CD4-positive, CD25-positive, alpha-beta regulatory T cell (primary cell): ENCODE measurements at regions not wholly inside any gene's neighbourhood (a gene's known extent, or its start where the extent isn't known, plus 50 kb on each side); places are given as distances from the start of the nearest gene placed in this dataset.

ENCODE experiments used
- ATAC-seq, 2 donors: fragments of 150-1000 bp; cut with Tn5 transposase; one replicate each; pipeline ENCODE4 v1.10.0; 2021; ENCODE audit warnings: low read depth in 2 of 2, moderate number of reproducible peaks in 2 of 2, moderate library complexity in 1 of 2
- DNase-seq, 3 donors: peaks; one replicate each; pipeline versions ENCODE4 v3.0.0 to v3.0.0-alpha.2; 2012 to 2022; ENCODE audit warnings: mixed read lengths in 1 of 3
- H3K27ac ChIP-seq: one replicate; pipeline ENCODE4 v1.7.0; 2013; ENCODE audit warnings: mild to moderate bottlenecking, low read length; ENCODE audit not compliant: insufficient read depth, poor library complexity, severe bottlenecking
- H3K27me3 ChIP-seq: one replicate; pipeline ENCODE4 v1.7.0; 2013; ENCODE audit warnings: low read length; ENCODE audit not compliant: control insufficient read depth, insufficient read depth
- H3K36me3 ChIP-seq: one replicate; pipeline ENCODE4 v1.7.0; 2013; ENCODE audit warnings: mild to moderate bottlenecking, low read length, moderate library complexity; ENCODE audit not compliant: control insufficient read depth, insufficient read depth
- H3K4me1 ChIP-seq: 2 replicates; pipeline ENCODE4 v1.7.0; 2013; ENCODE audit warnings: mild to moderate bottlenecking, low read length; ENCODE audit not compliant: insufficient read depth, control insufficient read depth, poor library complexity, severe bottlenecking
- H3K4me3 ChIP-seq: one replicate; pipeline ENCODE4 v1.7.0; 2013; ENCODE audit warnings: low read depth, mild to moderate bottlenecking, low read length, moderate library complexity
- H3K9me3 ChIP-seq, 2 experiments: 1 replicate in 1 of 2; 2 replicates in 1 of 2; pipeline ENCODE4 v1.7.0; 2013; ENCODE audit warnings: low read length in 2 of 2, mild to moderate bottlenecking in 1 of 2, moderate library complexity in 1 of 2; ENCODE audit not compliant: control insufficient read depth in 2 of 2
- H3K27ac Mint-ChIP-seq, 3 donors: one replicate each; pipeline ENCODE4 v1.8.0; 2020 to 2022; ENCODE audit warnings: mild to moderate bottlenecking in 3 of 3, mixed read lengths in 3 of 3, moderate library complexity in 2 of 3
- H3K27me3 Mint-ChIP-seq: one replicate; pipeline ENCODE4 v1.8.0; 2022; ENCODE audit warnings: mild to moderate bottlenecking, mixed read lengths
- H3K36me3 Mint-ChIP-seq: one replicate; pipeline ENCODE4 v1.8.0; 2020; ENCODE audit warnings: mixed read lengths
- H3K4me1 Mint-ChIP-seq, 4 donors: one replicate each; pipeline ENCODE4 v1.8.0; 2020 to 2022; ENCODE audit warnings: mixed read lengths in 4 of 4, mild to moderate bottlenecking in 1 of 4
- H3K4me3 Mint-ChIP-seq, 4 donors: one replicate each; pipeline ENCODE4 v1.8.0; 2020 to 2022; ENCODE audit warnings: mild to moderate bottlenecking in 4 of 4, mixed read lengths in 4 of 4, moderate library complexity in 3 of 4
- H3K9me3 Mint-ChIP-seq, 7 donors: one replicate each; pipeline ENCODE4 v1.8.0; 2020 to 2022; ENCODE audit warnings: mixed read lengths in 7 of 7, mild to moderate bottlenecking in 3 of 7, moderate library complexity in 2 of 7

DNA sequence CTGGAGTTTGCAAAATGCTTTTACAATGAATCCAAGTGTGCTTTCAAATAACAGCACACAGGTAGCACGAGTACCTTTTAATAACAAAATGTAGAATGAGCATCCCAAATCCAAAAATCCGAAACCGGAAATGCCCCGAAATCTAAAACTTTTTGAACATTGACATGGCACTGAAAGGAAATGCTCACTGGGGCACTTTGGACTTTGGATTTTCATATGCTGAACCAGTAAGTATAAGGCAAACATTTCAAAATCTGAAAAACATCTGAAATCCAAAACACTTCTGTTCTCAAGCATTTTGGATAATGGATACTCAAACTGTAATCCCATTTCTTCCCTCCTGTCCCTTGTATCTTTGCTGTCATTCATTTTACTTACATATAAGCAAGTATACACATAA is 50.1 kb downstream of the GCNT4 start:
- Mint-ChIP-seq H3K27me3 (peaks cover 4% of the 10 kb centered on the region), H3K4me3 (no peak overlapping the region), H3K4me1 (no peaks in the 10 kb centered on the region), H3K27ac (no peak overlapping the region), H3K9me3 (peaks cover 0 to 13% (median 5%) of the 10 kb centered on the region in 7 donors), H3K36me3 (peaks cover 6% of the 10 kb centered on the region)
- Histone ChIP-seq H3K36me3 (no peaks in the 10 kb centered on the region), H3K27me3 (no peaks in the 10 kb centered on the region), H3K4me1 (no peaks in the 10 kb centered on the region), H3K9me3 (peaks cover 6 to 11% of the 10 kb centered on the region in 2 experiments), H3K4me3 (no peak overlapping the region), H3K27ac (no peak overlapping the region)
- ATAC-seq (no peak), DNase-seq (no peak)

DNA sequence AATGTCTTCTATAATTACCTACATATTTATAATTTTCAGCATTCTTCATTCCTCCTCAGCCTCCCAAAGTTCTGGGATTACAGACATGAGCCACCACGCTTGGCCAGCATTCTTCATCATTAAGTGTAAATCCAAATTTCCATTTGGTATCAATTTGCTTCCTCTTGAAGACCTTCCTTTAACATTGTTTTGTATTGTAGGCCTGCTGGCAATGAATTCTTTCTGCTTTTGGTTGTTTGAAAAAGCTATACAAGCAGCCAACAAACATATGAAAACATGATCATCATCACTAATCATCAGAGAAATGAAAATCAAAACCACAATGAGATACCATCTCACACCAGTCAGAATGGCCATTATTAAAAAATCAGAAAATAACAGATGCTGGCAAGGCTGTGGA is 56.4 kb downstream of the GCNT4 start:
- no peaks in the 10 kb centered on the region for H3K4me1 ChIP-seq
- no peak for DNase-seq
- peaks cover 5% of the 10 kb centered on the region for H3K36me3 Mint-ChIP-seq

DNA sequence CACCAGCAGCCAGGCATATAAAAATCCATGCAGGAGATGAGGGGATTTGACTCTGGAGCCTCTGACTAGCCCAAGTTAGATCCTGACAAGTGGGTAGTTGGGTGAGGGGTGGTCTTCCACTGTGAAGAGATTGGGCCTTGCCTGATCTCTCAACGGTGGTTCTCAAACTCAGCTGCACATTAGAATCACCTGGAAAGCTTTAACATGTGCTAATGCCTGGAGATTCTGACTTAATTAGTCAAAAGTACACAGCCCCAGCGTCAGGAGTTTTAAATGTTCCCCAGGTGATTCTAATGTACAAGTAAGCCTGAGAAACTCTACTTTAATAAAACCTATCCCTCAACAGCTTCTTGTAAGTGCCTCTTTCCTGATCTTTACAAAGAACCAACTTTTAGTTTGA is 57.5 kb downstream of the GCNT4 start:
- H3K27ac Mint-ChIP-seq: no peak overlapping the region
- Histone ChIP-seq H3K36me3 (no peaks in the 10 kb centered on the region), H3K9me3 (no peaks in the 10 kb centered on the region), H3K27me3 (no peaks in the 10 kb centered on the region), H3K27ac (no peak overlapping the region), H3K4me1 (no peaks in the 10 kb centered on the region), H3K4me3 (no peak overlapping the region)
- H3K36me3 Mint-ChIP-seq: peaks cover 5% of the 10 kb centered on the region
- H3K4me1 Mint-ChIP-seq: no peaks in the 10 kb centered on the region
- DNase-seq (no peak), ATAC-seq (no peak)
- H3K4me3 Mint-ChIP-seq: no peak overlapping the region
- H3K9me3 Mint-ChIP-seq: peaks cover 0 to 10% (median 2%) of the 10 kb centered on the region in 7 donors
- H3K27me3 Mint-ChIP-seq: peaks cover 4% of the 10 kb centered on the region

More for the DNA sequence above, 56.4 kb downstream of the GCNT4 start:
- no peak overlapping the region for H3K27ac Mint-ChIP-seq
- H3K27me3 ChIP-seq: no peaks in the 10 kb centered on the region
- H3K4me3 Mint-ChIP-seq: no peak overlapping the region
- no peaks in the 10 kb centered on the region for H3K27me3 Mint-ChIP-seq
- no peaks in the 10 kb centered on the region for H3K4me1 Mint-ChIP-seq
- no peak overlapping the region for H3K27ac ChIP-seq
- peaks cover 0 to 10% (median 2%) of the 10 kb centered on the region in 7 donors for H3K9me3 Mint-ChIP-seq
- no peaks in the 10 kb centered on the region for H3K9me3 ChIP-seq
- no peaks in the 10 kb centered on the region for H3K36me3 ChIP-seq
- ATAC-seq: no peak
- H3K4me3 ChIP-seq: no peak overlapping the region

DNA sequence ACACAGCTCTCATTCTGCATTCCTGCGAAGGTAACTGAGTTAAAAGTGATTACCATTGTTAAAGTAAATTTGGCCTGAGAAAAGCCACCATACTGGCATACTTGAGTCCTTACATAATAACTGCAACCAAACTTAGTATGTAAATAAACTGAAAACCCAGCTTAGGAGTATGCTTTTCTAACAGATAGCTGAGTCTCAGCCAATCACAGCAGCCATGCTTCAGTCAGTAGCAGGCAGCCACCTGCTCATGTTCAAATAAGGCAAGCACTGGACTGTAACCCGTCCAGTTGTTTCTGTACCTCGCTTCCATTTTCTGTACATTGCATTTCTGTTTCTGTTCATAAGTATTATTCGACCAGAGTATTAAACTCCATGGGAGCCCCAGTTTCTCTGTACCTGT is 58.6 kb downstream of the GCNT4 start:
- Histone ChIP-seq H3K27me3 (no peaks in the 10 kb centered on the region), H3K4me1 (no peaks in the 10 kb centered on the region), H3K4me3 (no peak overlapping the region), H3K36me3 (no peaks in the 10 kb centered on the region), H3K9me3 (no peaks in the 10 kb centered on the region), H3K27ac (no peak overlapping the region)
- H3K4me3 Mint-ChIP-seq: no peak overlapping the region
- H3K27me3 Mint-ChIP-seq: peaks cover 4% of the 10 kb centered on the region
- no peak overlapping the region for H3K27ac Mint-ChIP-seq
- H3K4me1 Mint-ChIP-seq: no peaks in the 10 kb centered on the region
- peaks cover 9% of the 10 kb centered on the region for H3K36me3 Mint-ChIP-seq
- no peak for DNase-seq
- H3K9me3 Mint-ChIP-seq: peaks cover 0 to 10% (median 2%) of the 10 kb centered on the region in 7 donors
- no peak for ATAC-seq

DNA sequence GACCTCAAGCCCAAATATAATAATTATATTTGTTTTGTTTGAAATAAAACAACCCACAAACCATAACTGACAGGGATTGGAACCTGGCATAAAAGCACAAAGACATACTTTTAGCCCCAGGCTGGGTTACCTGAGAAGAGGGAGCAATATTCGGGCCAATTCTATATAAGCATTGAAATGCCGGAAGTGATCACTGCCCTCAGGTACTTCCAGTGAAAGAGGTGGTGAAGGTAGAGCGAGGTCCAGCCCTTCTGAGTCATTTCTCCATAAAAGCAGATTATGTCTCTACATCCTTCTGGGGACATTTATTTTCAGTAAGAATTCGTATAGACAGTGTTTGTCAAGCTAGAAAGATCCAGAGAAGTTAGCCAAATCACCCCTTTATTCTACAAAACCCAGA is 59.6 kb downstream of the GCNT4 start:
- Histone ChIP-seq H3K4me1 (no peaks in the 10 kb centered on the region), H3K4me3 (no peak overlapping the region), H3K9me3 (no peaks in the 10 kb centered on the region), H3K27ac (no peak overlapping the region), H3K27me3 (no peaks in the 10 kb centered on the region), H3K36me3 (no peaks in the 10 kb centered on the region)
- H3K4me1 Mint-ChIP-seq: no peaks in the 10 kb centered on the region
- no peak overlapping the region for H3K27ac Mint-ChIP-seq
- no peak overlapping the region for H3K4me3 Mint-ChIP-seq
- H3K9me3 Mint-ChIP-seq: peaks cover 0 to 9% (median 5%) of the 10 kb centered on the region in 7 donors
- ATAC-seq: no peak
- H3K36me3 Mint-ChIP-seq: peaks cover 15% of the 10 kb centered on the region
- DNase-seq: no peak
- H3K27me3 Mint-ChIP-seq: peaks cover 4% of the 10 kb centered on the region

DNA sequence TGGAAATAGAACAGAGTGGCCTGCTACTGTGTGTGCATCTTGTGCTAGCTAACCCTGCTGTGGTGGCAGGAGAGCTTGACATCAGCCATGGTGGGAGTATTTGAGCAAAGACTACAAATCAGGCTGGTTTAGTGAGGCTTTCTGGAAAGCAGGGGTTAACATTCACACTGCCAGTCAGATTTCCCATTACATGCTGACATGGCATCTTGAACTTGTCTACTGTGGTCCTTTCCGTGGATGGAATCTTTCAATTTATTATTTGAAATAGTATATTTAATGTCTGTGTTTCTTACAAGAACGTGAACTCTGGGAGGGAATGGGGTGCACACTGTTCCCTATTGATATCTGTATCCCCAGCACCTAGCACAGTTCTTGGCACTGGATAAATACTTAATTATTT is 60.8 kb downstream of the GCNT4 start:
- no peak overlapping the region for H3K27ac Mint-ChIP-seq
- DNase-seq (no peak), ATAC-seq (no peak)

DNA sequence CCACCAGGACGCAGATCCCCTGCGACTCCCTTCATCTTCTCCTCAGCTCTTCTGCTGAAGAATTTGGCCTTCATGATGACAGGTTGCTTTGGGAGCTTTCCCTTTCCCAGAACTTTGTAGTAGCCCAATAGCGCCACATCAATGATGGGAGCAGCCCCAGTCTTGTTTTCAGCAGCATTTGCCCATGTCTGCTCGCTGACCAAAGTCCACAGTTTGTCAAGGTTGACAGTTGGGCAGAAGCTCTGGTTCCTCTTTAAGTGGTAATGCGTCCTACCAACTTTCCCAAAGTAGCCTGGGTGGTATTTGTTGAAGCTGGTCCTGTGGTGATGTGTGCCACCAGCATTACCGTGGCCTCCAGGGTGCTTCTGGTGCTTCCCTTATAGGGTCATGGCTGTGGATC is 62.2 kb downstream of the GCNT4 start:
- no peak overlapping the region for H3K4me3 ChIP-seq
- no peaks in the 10 kb centered on the region for H3K4me1 ChIP-seq
- H3K9me3 Mint-ChIP-seq: peaks cover 0 to 8% (median 4%) of the 10 kb centered on the region in 7 donors
- no peaks in the 10 kb centered on the region for H3K27me3 ChIP-seq
- H3K4me3 Mint-ChIP-seq: no peak overlapping the region
- DNase-seq (no peak), ATAC-seq (no peak)
- H3K27ac ChIP-seq: no peak overlapping the region
- H3K4me1 Mint-ChIP-seq: no peaks in the 10 kb centered on the region
- no peak overlapping the region for H3K27ac Mint-ChIP-seq
- H3K36me3 Mint-ChIP-seq: peaks cover 15% of the 10 kb centered on the region
- peaks cover 8% of the 10 kb centered on the region for H3K27me3 Mint-ChIP-seq
- no peaks in the 10 kb centered on the region for H3K9me3 ChIP-seq
- H3K36me3 ChIP-seq: no peaks in the 10 kb centered on the region

More for the DNA sequence above, 60.8 kb downstream of the GCNT4 start:
- Histone ChIP-seq H3K4me3 (no peak overlapping the region), H3K9me3 (no peaks in the 10 kb centered on the region), H3K4me1 (no peaks in the 10 kb centered on the region), H3K36me3 (no peaks in the 10 kb centered on the region), H3K27me3 (no peaks in the 10 kb centered on the region), H3K27ac (no peak overlapping the region)
- H3K9me3 Mint-ChIP-seq: peaks cover 0 to 8% (median 5%) of the 10 kb centered on the region in 7 donors
- H3K36me3 Mint-ChIP-seq: peaks cover 15% of the 10 kb centered on the region
- peaks cover 8% of the 10 kb centered on the region for H3K27me3 Mint-ChIP-seq
- no peak overlapping the region for H3K4me3 Mint-ChIP-seq
- H3K4me1 Mint-ChIP-seq: no peaks in the 10 kb centered on the region

DNA sequence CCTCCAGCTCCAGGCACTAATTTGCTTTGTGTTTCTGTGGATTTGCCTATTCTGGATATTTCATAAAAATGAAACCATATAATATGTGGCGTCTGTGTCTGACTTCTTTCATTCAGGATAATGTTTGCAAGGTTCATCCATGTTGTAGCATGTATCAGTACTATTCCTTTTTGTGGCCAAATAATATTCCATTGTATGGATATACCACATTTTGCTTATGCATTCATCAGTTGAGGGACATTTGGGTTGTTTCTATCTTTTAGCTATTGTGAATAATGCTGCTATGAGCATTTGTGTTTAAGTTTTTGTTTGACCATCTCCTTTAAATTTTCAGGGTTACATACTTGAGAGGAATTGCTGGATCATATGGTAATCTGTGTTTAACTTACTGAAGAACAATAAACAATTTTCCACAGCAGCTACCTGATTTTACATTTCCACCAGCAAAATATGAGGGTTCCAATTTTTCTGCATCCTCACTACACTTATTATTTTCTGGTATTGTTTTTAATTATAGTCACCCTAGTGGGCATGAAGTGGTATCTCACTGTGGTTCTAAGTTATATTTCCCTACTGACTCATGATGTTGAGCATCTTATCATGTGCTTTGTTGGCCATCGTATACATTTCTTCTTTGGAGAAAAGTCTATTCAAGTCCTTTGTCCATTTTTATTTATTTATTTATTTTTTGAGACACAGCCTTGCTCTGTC is 63.9 kb downstream of the GCNT4 start:
- H3K9me3 Mint-ChIP-seq: peaks cover 0 to 7% (median 4%) of the 10 kb centered on the region in 7 donors
- no peak overlapping the region for H3K27ac Mint-ChIP-seq

More for the DNA sequence above, 63.9 kb downstream of the GCNT4 start:
- Histone ChIP-seq H3K36me3 (no peaks in the 10 kb centered on the region), H3K27me3 (no peaks in the 10 kb centered on the region), H3K4me1 (no peaks in the 10 kb centered on the region), H3K9me3 (no peaks in the 10 kb centered on the region), H3K27ac (no peak overlapping the region), H3K4me3 (no peak overlapping the region)
- ATAC-seq (no peak), DNase-seq (no peak)
- Mint-ChIP-seq H3K27me3 (peaks cover 8% of the 10 kb centered on the region), H3K4me3 (no peak overlapping the region), H3K4me1 (no peaks in the 10 kb centered on the region), H3K36me3 (peaks cover 15% of the 10 kb centered on the region)
